Epithelial cell of esophagus (primary cell): ENCODE measurements at regions not wholly inside any gene's neighbourhood (a gene's known extent, or its start where the extent isn't known, plus 50 kb on each side); places are given as distances from the start of the nearest gene placed in this dataset.

ENCODE experiments used
- DNase-seq: peaks from one replicate; pipeline ENCODE4 v3.0.0; 2010; ENCODE audit warnings: low read depth
- H3K4me3 ChIP-seq: 2 replicates; pipeline ENCODE4 v1.5.1; 2011; ENCODE audit warnings: mild to moderate bottlenecking, low read length, control low read depth
- TF ChIP-seq, protein P1 (sequence below): IDR thresholded peaks from 2 replicates; pipeline ENCODE4 v1.5.1; 2011; ENCODE audit warnings: low read depth, mild to moderate bottlenecking, low read length, control low read depth, inconsistent platforms; ENCODE audit not compliant: insufficient read depth; ENCODE audit errors: missing control alignments

DNA sequence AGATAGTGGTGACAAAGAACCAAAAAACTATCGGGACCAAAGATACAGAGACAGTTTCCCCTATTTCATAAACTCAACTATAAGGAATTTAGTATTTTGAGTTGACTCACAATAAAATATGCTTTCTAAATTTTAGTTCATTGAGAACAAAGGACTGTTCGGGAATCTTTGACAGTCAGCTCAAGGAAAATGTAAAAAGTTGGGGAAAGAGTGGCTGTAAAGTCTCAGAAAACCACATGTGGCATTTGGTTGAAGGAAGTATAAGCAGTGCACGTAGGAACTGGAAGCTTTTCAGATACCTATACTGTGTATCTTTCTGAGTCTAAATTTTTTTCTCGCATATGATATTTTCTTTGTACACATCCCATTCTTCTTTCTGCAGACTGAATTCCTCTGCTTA, 688.9 kb downstream of the KCNA4 start:
- no peak for DNase-seq
- H3K4me3 ChIP-seq, result no peak overlapping the region
- TF ChIP-seq, protein P1, sequence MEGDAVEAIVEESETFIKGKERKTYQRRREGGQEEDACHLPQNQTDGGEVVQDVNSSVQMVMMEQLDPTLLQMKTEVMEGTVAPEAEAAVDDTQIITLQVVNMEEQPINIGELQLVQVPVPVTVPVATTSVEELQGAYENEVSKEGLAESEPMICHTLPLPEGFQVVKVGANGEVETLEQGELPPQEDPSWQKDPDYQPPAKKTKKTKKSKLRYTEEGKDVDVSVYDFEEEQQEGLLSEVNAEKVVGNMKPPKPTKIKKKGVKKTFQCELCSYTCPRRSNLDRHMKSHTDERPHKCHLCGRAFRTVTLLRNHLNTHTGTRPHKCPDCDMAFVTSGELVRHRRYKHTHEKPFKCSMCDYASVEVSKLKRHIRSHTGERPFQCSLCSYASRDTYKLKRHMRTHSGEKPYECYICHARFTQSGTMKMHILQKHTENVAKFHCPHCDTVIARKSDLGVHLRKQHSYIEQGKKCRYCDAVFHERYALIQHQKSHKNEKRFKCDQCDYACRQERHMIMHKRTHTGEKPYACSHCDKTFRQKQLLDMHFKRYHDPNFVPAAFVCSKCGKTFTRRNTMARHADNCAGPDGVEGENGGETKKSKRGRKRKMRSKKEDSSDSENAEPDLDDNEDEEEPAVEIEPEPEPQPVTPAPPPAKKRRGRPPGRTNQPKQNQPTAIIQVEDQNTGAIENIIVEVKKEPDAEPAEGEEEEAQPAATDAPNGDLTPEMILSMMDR, result no peak

DNA sequence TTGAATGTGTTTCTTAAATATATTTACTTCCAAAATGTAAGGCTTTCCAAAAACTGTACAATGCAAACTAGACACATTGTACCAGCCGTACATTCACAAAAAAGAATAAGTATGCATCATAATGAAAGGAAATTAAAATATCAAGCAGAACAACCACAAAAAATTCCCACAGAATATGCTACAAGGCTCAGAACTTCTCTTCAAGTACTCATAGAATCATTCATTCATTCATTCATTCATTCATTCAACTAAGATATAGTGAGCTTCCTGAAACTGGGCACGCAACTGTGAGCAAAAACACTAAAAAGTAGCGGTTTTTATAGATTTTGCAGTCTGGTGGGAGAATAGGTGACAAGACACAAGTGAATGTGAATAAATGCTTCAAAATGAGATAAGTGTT, 690.1 kb downstream of the KCNA4 start:
- TF ChIP-seq, protein P1, result no peak
- DNase-seq, result no peak
- no peak overlapping the region for H3K4me3 ChIP-seq

DNA sequence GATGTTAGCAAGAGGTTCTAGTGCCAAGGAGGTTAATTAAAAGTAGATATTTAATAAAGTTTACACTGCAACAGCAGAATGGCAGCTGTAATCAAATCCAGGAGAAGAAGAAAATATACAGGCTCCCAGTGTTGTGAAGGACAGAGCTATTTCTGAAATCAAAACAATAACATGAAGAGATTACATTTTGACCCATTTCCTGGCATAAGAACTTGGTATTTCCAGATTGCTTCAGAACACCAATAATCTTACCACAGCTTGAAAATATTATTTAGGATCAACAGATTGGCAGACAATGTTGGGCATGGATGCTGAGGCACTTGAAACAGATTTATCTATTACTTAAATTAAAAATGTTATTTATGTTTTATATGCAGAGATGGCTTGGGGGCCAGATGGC, 692.5 kb downstream of the KCNA4 start:
- DNase-seq, result no peak
- H3K4me3 ChIP-seq, result no peak overlapping the region
- TF ChIP-seq, protein P1, result no peak

DNA sequence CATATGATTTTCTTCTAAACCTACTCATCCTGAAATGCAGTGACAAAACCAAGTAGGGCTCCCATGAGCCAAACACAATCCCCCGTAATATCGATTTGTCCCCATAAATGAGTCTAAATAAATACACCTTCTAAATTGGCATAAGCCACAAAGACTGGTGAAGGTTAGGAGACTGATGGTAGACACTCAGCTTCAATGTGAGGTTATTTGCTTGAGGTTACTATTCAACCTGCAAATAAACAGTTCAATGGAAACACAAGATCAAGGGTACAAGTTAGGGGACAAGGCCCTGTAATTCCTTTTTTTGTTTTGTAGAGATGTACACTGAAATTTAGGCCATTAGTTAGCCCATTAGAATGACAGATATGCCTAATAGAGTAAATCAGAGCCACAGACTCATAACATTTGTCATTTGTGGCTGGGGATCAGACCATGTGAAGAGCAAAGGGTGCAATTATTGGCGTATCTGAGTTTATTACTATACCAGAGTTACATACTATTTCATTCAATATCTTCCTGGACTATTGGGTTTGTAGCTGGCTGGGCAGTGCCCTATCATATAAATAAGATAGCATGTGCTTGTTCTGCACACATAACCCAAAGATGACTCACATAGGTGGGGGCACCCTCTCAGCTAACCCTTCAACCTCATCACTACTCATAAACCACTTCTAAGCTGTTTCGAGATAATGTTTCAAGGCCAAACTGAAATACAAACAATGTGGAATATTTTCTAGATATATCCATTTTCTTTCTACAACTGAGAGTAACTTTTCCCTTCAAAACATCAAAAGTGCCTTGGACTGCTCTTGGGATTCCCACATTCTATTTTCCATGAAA, 695.3 kb downstream of the KCNA4 start:
- TF ChIP-seq, protein P1, result no peak
- DNase-seq, result peak; percentile 75
- no peak overlapping the region for H3K4me3 ChIP-seq

DNA sequence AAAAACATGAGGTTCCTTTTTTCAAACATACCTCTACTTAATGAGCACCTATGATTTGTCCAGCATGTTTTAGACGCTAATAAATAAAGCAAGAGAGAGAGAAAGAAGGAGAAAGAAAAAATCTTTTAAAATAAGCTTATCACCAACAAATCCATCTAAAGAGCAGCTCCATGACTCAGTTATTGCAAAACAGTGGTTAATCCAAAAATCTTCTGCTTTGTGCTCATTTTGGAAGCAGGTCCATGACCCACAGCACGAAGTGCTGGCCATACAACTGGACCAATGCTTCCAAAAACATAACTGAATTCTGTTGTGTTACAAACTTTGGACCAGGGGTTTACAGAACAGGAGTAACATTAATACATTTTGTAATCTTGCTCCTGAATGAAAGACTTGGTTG, 696.6 kb downstream of the KCNA4 start:
- DNase-seq, result no peak
- no peak overlapping the region for H3K4me3 ChIP-seq
- TF ChIP-seq, protein P1, result no peak

DNA sequence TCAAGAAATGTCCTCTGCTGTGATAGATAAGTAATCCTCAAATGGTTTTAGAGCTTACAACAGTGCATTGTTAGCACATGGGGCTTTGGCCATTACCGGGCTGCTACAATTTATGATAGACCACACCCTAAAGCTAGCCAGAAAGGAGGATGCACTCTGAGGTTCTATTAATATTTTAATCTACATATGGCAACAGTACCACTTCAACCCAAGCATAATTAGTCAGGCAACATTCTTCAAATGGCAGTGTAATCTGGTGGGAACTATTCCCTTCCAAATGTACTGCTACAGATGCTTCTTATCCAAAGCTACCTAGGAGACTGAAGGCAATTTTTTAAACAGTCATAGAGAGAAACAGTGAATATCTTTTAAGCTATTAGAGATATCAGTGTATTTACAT, 697.6 kb downstream of the KCNA4 start:
- H3K4me3 ChIP-seq, result no peak overlapping the region
- TF ChIP-seq, protein P1, result no peak
- no peak for DNase-seq
